ENCODE measurements at regions not wholly inside any gene's neighbourhood (a gene's known extent, or its start where the extent isn't known, plus 50 kb on each side); places are given as distances from the start of the nearest gene placed in this dataset.
"Not testable (repeated sequence)": the region's sequence is repeated elsewhere in the genome, so short reads cannot be mapped to it uniquely, and the experiment has no call there.

GRCh38 chr5:77871016-77871415 is 94.9 kb upstream of the TBCA start:
- Mint-ChIP-seq H3K27ac (no peak overlapping the region), H3K4me1 (no peaks in the 10 kb centered on the region), H3K27me3 (peaks cover 7% of the 10 kb centered on the region), H3K36me3 (no peaks in the 10 kb centered on the region), H3K4me3 (no peak overlapping the region), H3K9me3 (no peaks in the 10 kb centered on the region)
- POLR2A ChIA-PET: no interaction called here
- DNase-seq (no peak), ATAC-seq (ENCODE audit: low read depth) (no peak)

DNA sequence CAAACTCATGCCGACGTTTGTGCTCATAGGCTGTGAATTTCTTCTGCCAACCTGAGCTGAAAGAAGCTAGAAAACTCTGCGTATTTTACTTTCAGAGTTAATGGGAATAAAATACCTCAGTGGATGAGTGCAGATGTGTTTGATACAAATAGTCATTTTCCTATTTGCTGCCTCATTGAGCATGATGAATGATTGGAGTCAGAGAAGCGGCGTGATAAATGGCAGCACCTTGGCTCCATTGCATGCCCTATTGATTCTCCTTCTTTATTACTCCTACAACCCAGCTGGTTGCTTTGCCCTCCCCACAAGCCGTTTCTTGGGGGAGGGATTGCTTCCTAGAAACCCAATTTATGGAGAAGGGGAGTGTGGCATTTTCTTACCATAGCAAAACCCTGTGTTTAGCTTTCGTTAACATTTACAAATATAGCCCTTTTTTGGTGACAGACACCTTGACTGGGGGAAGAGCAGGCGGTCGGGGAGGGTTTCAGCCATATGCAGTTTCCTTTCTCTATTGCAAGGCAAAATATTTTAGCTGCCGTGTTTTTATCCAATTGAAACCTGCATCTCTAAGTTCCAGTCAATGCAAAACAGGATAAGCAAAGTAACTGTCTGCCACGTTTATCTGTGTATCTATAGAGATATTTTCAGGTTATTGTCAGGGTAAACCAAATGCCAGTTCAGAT is 93.1 kb upstream of the TBCA start:
- no peak overlapping the region for H3K27ac Mint-ChIP-seq
- H3K4me3 Mint-ChIP-seq: no peak overlapping the region
- no peak for DNase-seq
- no peaks in the 10 kb centered on the region for H3K9me3 Mint-ChIP-seq
- ATAC-seq (ENCODE audit: low read depth): no peak
- POLR2A ChIA-PET: no interaction called here
- no peaks in the 10 kb centered on the region for H3K36me3 Mint-ChIP-seq
- H3K4me1 Mint-ChIP-seq: no peaks in the 10 kb centered on the region
- peaks cover 5% of the 10 kb centered on the region for H3K27me3 Mint-ChIP-seq

DNA sequence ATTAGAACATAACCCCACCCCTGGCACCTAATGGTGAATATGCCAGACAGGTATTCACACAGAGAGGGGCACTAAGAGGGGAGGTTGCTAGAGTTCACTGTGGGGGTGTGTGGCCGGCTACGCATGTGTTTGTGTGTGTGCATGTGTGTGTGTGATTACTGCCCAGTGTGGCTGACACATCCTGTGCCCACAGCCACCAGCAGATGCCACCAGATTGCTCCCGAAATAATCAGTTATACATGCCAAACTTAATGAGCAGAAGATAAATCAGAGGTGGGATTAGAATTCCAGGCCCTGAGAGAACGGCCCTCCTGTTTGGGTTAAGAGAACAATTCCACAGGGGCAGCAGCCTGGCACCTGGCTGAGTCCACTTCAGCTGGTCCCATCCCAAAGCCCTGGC is 91.8 kb upstream of the TBCA start:
- H3K4me1 Mint-ChIP-seq: no peaks in the 10 kb centered on the region
- H3K9me3 Mint-ChIP-seq: no peaks in the 10 kb centered on the region
- no peaks in the 10 kb centered on the region for H3K36me3 Mint-ChIP-seq
- ATAC-seq (ENCODE audit: low read depth): no peak
- H3K27me3 Mint-ChIP-seq: peaks cover 6% of the 10 kb centered on the region
- POLR2A ChIA-PET: no interaction called here
- no peak for DNase-seq
- H3K27ac Mint-ChIP-seq: no peak overlapping the region
- H3K4me3 Mint-ChIP-seq: no peak overlapping the region

DNA sequence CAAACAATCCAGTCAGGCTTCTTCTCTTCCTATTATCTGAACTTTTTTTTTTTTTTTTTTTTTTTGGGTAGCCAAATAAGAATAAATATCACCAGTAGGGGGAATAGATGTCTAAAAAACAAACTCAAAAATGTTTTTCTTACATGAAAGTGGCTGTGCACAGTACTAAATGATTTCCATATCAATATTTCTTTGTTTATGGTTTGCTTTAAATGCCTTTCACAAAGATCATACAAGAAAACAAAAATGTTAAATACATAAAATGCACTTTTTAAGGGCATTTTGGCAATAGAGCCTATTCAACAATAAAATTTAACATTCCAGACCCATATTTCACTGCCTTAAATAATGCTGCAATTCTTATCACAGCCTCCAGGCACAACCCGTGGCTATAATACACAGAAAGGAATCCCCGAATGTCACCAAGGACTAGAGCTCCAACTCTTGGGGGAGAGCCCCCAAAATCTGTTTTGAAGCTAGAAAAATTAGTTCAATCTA is 91.1 kb upstream of the TBCA start:
- no peak for ATAC-seq (ENCODE audit: low read depth)
- H3K27ac Mint-ChIP-seq: no peak overlapping the region
- POLR2A ChIA-PET: no interaction called here

DNA sequence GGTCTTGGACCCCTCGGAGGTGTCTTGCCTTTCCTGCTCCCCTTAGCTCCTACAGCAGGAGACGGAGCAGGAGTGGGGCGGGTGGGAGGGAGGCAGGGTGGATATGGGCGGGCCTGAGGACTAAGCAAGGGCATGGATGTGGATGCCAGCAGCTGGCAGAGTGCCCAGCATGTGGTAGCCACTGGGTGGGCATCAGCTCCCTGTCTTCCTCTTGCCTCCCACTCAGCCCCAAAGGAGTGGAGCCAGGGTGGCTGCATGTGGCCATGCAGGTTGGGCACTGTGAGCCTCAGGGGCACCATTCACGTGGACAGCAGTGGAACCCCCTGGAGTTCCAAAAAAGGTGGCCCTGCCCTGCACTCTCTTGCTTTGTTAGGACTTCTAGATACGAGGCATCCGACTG is 90.1 kb upstream of the TBCA start:
- Mint-ChIP-seq H3K4me1 (no peaks in the 10 kb centered on the region), H3K27ac (no peak overlapping the region), H3K4me3 (no peak overlapping the region), H3K36me3 (no peaks in the 10 kb centered on the region), H3K9me3 (no peaks in the 10 kb centered on the region), H3K27me3 (peaks cover 13% of the 10 kb centered on the region)
- ATAC-seq (ENCODE audit: low read depth) (no peak), DNase-seq (no peak)
- POLR2A ChIA-PET: no interaction called here

More for the DNA sequence above, 91.1 kb upstream of the TBCA start:
- H3K9me3 Mint-ChIP-seq: no peaks in the 10 kb centered on the region
- no peak overlapping the region for H3K4me3 Mint-ChIP-seq
- DNase-seq: no peak
- H3K36me3 Mint-ChIP-seq: no peaks in the 10 kb centered on the region
- no peaks in the 10 kb centered on the region for H3K4me1 Mint-ChIP-seq
- peaks cover 8% of the 10 kb centered on the region for H3K27me3 Mint-ChIP-seq

DNA sequence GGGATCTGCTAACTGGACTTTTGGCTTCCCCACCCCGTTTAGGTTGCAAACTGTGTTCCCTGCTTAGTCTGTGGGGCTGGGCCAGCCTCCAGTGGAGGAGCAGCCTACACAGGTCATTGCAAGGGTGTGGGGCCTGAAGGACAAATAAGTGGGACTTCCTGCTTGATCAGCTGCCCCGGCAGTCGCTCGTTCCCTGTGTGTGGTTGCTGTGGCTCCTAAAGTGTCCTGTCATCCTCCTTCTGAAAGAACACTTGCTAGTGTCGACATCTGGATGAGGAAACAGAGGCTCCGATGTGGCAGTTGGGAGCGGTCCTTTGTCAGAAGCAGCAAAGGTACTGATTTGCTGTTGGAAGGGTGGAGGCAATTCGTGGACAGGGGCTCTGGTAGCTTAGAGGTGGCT is 88.9 kb upstream of the TBCA start:
- Mint-ChIP-seq H3K27me3 (peaks cover 16% of the 10 kb centered on the region), H3K27ac (no peak overlapping the region), H3K9me3 (no peaks in the 10 kb centered on the region), H3K4me1 (no peaks in the 10 kb centered on the region), H3K4me3 (no peak overlapping the region), H3K36me3 (no peaks in the 10 kb centered on the region)
- POLR2A ChIA-PET: no interaction called here
- no peak for ATAC-seq (ENCODE audit: low read depth)
- no peak for DNase-seq

DNA sequence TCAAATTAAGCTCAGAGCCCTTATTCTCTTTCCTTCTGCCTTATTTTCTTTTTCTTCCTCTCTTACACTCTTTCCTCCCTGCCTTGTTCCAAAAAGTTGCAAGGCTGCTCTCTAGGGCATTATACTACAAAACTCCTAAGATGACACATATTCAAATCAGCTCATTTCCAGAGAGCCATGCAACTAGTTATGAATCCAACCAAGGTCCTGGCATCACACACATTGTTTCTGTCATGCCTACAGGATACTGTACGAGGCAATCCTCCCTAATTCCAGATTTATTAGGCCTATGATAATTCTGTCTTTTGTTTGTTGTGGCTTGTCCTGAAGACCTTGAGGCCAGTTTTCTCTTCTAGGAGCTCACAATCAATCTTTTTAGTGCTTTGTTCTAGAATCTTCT is 87.0 kb upstream of the TBCA start:
- no peaks in the 10 kb centered on the region for H3K9me3 Mint-ChIP-seq
- POLR2A ChIA-PET: no interaction called here
- no peak overlapping the region for H3K4me3 Mint-ChIP-seq
- no peak for ATAC-seq (ENCODE audit: low read depth)
- DNase-seq: no peak
- H3K27me3 Mint-ChIP-seq: peaks cover 17% of the 10 kb centered on the region
- no peak overlapping the region for H3K27ac Mint-ChIP-seq
- H3K4me1 Mint-ChIP-seq: no peaks in the 10 kb centered on the region
- H3K36me3 Mint-ChIP-seq: no peaks in the 10 kb centered on the region

- no peak for ATAC-seq (ENCODE audit: low read depth)
Measured at GRCh38 chr5:77861576-77861975, 85.4 kb upstream of the TBCA start.

DNA sequence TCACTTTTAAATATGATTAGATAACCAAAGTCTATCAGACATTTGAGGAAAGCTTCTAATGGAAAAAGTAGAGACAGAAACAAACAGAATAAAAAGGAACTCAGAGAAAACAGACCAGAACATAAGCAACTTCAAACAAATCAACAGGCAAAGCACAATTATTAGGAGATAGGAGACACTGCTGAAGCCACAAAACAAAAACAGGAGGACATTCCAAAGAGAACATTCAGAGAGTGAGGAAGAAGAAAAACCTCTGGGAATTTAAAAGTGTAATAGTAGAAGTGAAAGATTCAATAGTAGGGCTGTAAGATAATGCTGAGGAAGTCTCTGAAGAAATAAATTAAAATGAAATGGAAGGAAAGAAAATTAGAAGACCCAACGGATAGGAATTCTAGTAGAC is 83.2 kb upstream of the TBCA start:
- H3K36me3 Mint-ChIP-seq: no peaks in the 10 kb centered on the region
- ATAC-seq (ENCODE audit: low read depth) (no peak), DNase-seq (no peak)
- H3K27ac Mint-ChIP-seq: no peak overlapping the region
- H3K27me3 Mint-ChIP-seq: peaks cover 17% of the 10 kb centered on the region
- no peaks in the 10 kb centered on the region for H3K9me3 Mint-ChIP-seq
- H3K4me1 Mint-ChIP-seq: no peaks in the 10 kb centered on the region
- H3K4me3 Mint-ChIP-seq: no peak overlapping the region
- POLR2A ChIA-PET: no interaction called here

More at GRCh38 chr5:77861576-77861975, 85.4 kb upstream of the TBCA start:
- H3K27ac Mint-ChIP-seq: no peak overlapping the region
- POLR2A ChIA-PET: no interaction called here
- no peaks in the 10 kb centered on the region for H3K4me1 Mint-ChIP-seq
- H3K4me3 Mint-ChIP-seq: no peak overlapping the region
- no peak for DNase-seq
- no peaks in the 10 kb centered on the region for H3K36me3 Mint-ChIP-seq
- H3K9me3 Mint-ChIP-seq: no peaks in the 10 kb centered on the region
- peaks cover 17% of the 10 kb centered on the region for H3K27me3 Mint-ChIP-seq

- H3K4me1 Mint-ChIP-seq; H3K27ac Mint-ChIP-seq; POLR2A ChIA-PET; DNase-seq; H3K9me3 Mint-ChIP-seq; H3K36me3 Mint-ChIP-seq; ATAC-seq (ENCODE audit: low read depth); H3K4me3 Mint-ChIP-seq: not testable (repeated sequence)
- H3K27me3 Mint-ChIP-seq: peaks cover 18% of the 10 kb centered on the region
Measured at GRCh38 chr5:77858678-77859077, 82.5 kb upstream of the TBCA start.

GRCh38 chr5:77855369-77855768 is 79.2 kb upstream of the TBCA start:
- no peak overlapping the region for H3K4me3 Mint-ChIP-seq
- peaks cover 15% of the 10 kb centered on the region for H3K27me3 Mint-ChIP-seq
- H3K27ac Mint-ChIP-seq: no peak overlapping the region
- POLR2A ChIA-PET: interaction anchor here (0.7 kb wide), 1 partner anchor 1401 kb away, joined by 3 read pairs; no protein-coding TSS in a partner anchor
- no peaks in the 10 kb centered on the region for H3K9me3 Mint-ChIP-seq
- no peak for ATAC-seq (ENCODE audit: low read depth)
- peaks cover 11% of the 10 kb centered on the region for H3K4me1 Mint-ChIP-seq
- DNase-seq: no peak
- no peaks in the 10 kb centered on the region for H3K36me3 Mint-ChIP-seq

DNA sequence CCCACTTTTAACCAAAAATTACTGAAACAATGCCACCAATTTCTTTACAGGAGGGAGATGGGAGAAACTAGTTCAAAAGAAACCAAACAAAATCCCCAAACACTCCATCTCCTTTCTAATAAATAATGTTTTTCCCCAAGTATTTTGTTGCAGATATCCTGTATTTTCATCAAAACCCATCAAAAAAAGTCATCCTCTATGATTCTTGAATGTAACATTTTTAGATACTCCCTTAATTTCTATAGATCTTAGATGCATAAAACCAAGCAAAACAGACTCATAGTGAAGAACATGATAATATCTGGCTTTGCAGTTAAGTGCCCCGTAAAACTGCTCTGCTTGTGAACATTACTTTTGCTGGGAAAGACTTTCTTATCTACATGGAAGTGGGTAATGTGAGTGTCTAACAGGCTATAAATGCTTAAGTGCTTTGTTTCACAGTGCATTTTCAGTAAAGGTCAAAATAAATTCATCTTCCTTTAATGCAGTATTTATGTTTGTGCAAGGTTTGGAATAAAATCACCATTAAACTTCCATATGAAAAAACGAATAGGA is 77.3 kb upstream of the TBCA start:
- Mint-ChIP-seq H3K36me3 (no peaks in the 10 kb centered on the region), H3K4me3 (peak overlapping the region; percentile 4), H3K9me3 (no peaks in the 10 kb centered on the region), H3K4me1 (peaks cover 14% of the 10 kb centered on the region), H3K27ac (no peak overlapping the region), H3K27me3 (peaks cover 10% of the 10 kb centered on the region)
- POLR2A ChIA-PET: interaction anchor here (0.6 kb wide), 1 partner anchor 78 kb away, joined by 3 read pairs; no protein-coding TSS in a partner anchor
- ATAC-seq (ENCODE audit: low read depth) (no peak), DNase-seq (no peak)

- peak overlapping the region; percentile 75 for H3K4me3 Mint-ChIP-seq
- peaks cover 10% of the 10 kb centered on the region for H3K27me3 Mint-ChIP-seq
- ATAC-seq (ENCODE audit: low read depth) (peak; percentile 77), DNase-seq (peak; percentile 62)
- peaks cover 14% of the 10 kb centered on the region for H3K4me1 Mint-ChIP-seq
- no peaks in the 10 kb centered on the region for H3K36me3 Mint-ChIP-seq
- peak overlapping the region; percentile 63 for H3K27ac Mint-ChIP-seq
- H3K9me3 Mint-ChIP-seq: no peaks in the 10 kb centered on the region
- POLR2A ChIA-PET: interaction anchor here (0.6 kb wide), 1 partner anchor 78 kb away, joined by 3 read pairs; no protein-coding TSS in a partner anchor
Measured at GRCh38 chr5:77852514-77853352, 76.6 kb upstream of the TBCA start.

Data from activated naive CD8-positive, alpha-beta T cell treated with anti-CD3 and anti-CD28 coated beads, Interleukin-2, amount 10 ng/mL, durations not matched to agents 7 days and 5 days (primary cell).